GM23338 (cell line): ENCODE measurements at regions not wholly inside any gene's neighbourhood (a gene's known extent, or its start where the extent isn't known, plus 50 kb on each side); places are given as distances from the start of the nearest gene placed in this dataset.

Source experiments
- ATAC-seq: fragments of 200-7000 bp; cut with Tn5 transposase; 3 replicates; pipeline ENCODE4 v1.9.1; 2020
- DNase-seq: peaks from one replicate; pipeline ENCODE4 v3.0.0-alpha.2; 2015; ENCODE audit warnings: low spot score
- H2AFZ ChIP-seq: fragments of 200-600 bp; sonication (generic); 2 replicates; pipeline ENCODE4 v1.8.0; 2016; ENCODE audit warnings: antibody characterized with exemption, mild to moderate bottlenecking, moderate library complexity
- H3F3A ChIP-seq: fragments of 200-600 bp; sonication (generic); replicated peaks from 2 replicates; pipeline ENCODE4 v1.8.0; 2017; ENCODE audit warnings: antibody characterized with exemption, mixed run types, low read depth
- H3K27ac ChIP-seq: fragments of 200-600 bp; sonication (generic); 2 replicates; pipeline ENCODE4 v1.6.1; 2016; ENCODE audit warnings: low read depth
- H3K27me3 ChIP-seq: fragments of 200-600 bp; sonication (generic); 2 replicates; pipeline ENCODE4 v1.8.0; 2016; ENCODE audit warnings: mild to moderate bottlenecking, mixed run types, moderate library complexity; ENCODE audit not compliant: insufficient read depth
- H3K36me3 ChIP-seq: fragments of 200-600 bp; sonication (generic); 2 replicates; pipeline ENCODE4 v1.8.0; 2016; ENCODE audit warnings: mild to moderate bottlenecking; ENCODE audit not compliant: insufficient read depth
- H3K4me1 ChIP-seq: fragments of 200-600 bp; sonication (generic); 2 replicates; pipeline ENCODE4 v1.8.0; 2016; ENCODE audit warnings: mild to moderate bottlenecking, moderate library complexity; ENCODE audit not compliant: insufficient read depth
- H3K4me2 ChIP-seq: fragments of 200-600 bp; sonication (generic); 2 replicates; pipeline ENCODE4 v1.7.1; 2017; ENCODE audit warnings: mixed run types
- H3K4me3 ChIP-seq: fragments of 200-600 bp; sonication (generic); 2 replicates; pipeline ENCODE4 v1.6.1; 2016; ENCODE audit warnings: mixed run types
- H3K79me2 ChIP-seq: fragments of 200-600 bp; sonication (generic); replicated peaks from 2 replicates; pipeline ENCODE4 v1.8.0; 2017; ENCODE audit warnings: mild to moderate bottlenecking; ENCODE audit not compliant: insufficient read depth
- H3K9me2 ChIP-seq: fragments of 200-600 bp; sonication (generic); 2 replicates; pipeline ENCODE4 v1.8.0; 2017; ENCODE audit not compliant: insufficient read depth
- H4K20me1 ChIP-seq: fragments of 200-600 bp; sonication (generic); replicated peaks from 2 replicates; pipeline ENCODE4 v1.8.0; 2017; ENCODE audit warnings: mild to moderate bottlenecking; ENCODE audit not compliant: insufficient read depth
- H3K27ac Mint-ChIP-seq: 2 replicates; pipeline ENCODE4 v1.8.0; 2020; ENCODE audit warnings: inconsistent platforms, mild to moderate bottlenecking, moderate library complexity, mixed read lengths
- H3K27me3 Mint-ChIP-seq: 3 replicates; pipeline ENCODE4 v1.8.0; 2022; ENCODE audit warnings: low read depth, mild to moderate bottlenecking, moderate library complexity, mixed read lengths, inconsistent platforms; ENCODE audit not compliant: insufficient read depth, poor library complexity
- H3K36me3 Mint-ChIP-seq: 3 replicates; pipeline ENCODE4 v1.8.0; 2021; ENCODE audit warnings: low read depth, mild to moderate bottlenecking, inconsistent platforms, moderate library complexity, mixed read lengths
- H3K4me1 Mint-ChIP-seq: 3 replicates; pipeline ENCODE4 v1.8.0; 2020; ENCODE audit warnings: mild to moderate bottlenecking, inconsistent platforms, mixed read lengths
- H3K4me3 Mint-ChIP-seq: 3 replicates; pipeline ENCODE4 v1.8.0; 2021; ENCODE audit warnings: moderate library complexity, mild to moderate bottlenecking, inconsistent platforms, mixed read lengths
- H3K9me3 Mint-ChIP-seq: 3 replicates; pipeline ENCODE4 v1.8.0; 2020; ENCODE audit warnings: moderate library complexity, mild to moderate bottlenecking, inconsistent platforms, mixed read lengths
- CREB1 ChIP-seq: fragments of 250-450 bp; sonication (Bioruptor Pico); IDR thresholded peaks from 2 replicates; pipeline ENCODE4 v1.5.0; 2020; ENCODE audit warnings: low read depth, mild to moderate bottlenecking, moderate library complexity
- CTCF ChIP-seq, 2 experiments: fragments of 200-600 bp in 1 of 2; sonication (generic) in 1 of 2; conservative IDR thresholded peaks; 2 replicates each; pipeline versions ENCODE4 v1.5.1 to v1.6.1; 2016 to 2017; ENCODE audit warnings: antibody characterized with exemption in 2 of 2, low read depth in 2 of 2, mild to moderate bottlenecking in 2 of 2, moderate library complexity in 1 of 2
- EZH2 ChIP-seq: fragments of 200-600 bp; sonication (generic); IDR thresholded peaks from one replicate; pipeline ENCODE4 v1.8.0; 2017; ENCODE audit warnings: antibody characterized with exemption, mild to moderate bottlenecking, low read depth; ENCODE audit not compliant: unreplicated experiment
- EZH2phosphoT487 ChIP-seq: fragments of 200-600 bp; sonication (generic); IDR thresholded peaks from one replicate; pipeline ENCODE4 v1.8.1; 2018; ENCODE audit warnings: antibody characterized with exemption; ENCODE audit not compliant: unreplicated experiment
- JUNB ChIP-seq: IDR thresholded peaks from one replicate; pipeline ENCODE4 v1.6.1; 2016; ENCODE audit warnings: antibody characterized with exemption; ENCODE audit not compliant: unreplicated experiment
- NANOG ChIP-seq: IDR thresholded peaks from 2 replicates; pipeline ENCODE4 v1.6.1; 2016; ENCODE audit warnings: antibody characterized with exemption, borderline replicate concordance
- POLR2AphosphoS5 ChIP-seq: IDR thresholded peaks from 2 replicates; pipeline ENCODE4 v1.6.1; 2016; ENCODE audit warnings: antibody characterized with exemption, low read depth
- STAT1 ChIP-seq: IDR thresholded peaks from one replicate; pipeline ENCODE4 v1.6.1; 2016; ENCODE audit warnings: antibody characterized with exemption; ENCODE audit not compliant: unreplicated experiment
- ZNF114 ChIP-seq: fragments of 250-450 bp; sonication (Bioruptor Pico); IDR thresholded peaks from 2 replicates; pipeline ENCODE4 v1.5.0; 2020; ENCODE audit warnings: mild to moderate bottlenecking, moderate library complexity
- ZNF331 ChIP-seq: fragments of 250-450 bp; sonication (Bioruptor Pico); IDR thresholded peaks from 2 replicates; pipeline ENCODE4 v1.5.0; 2020; ENCODE audit warnings: low read depth, mild to moderate bottlenecking, moderate library complexity
- TF ChIP-seq, protein P1 (sequence below): fragments of 250-450 bp; sonication (Bioruptor Pico); IDR thresholded peaks from 2 replicates; pipeline ENCODE4 v1.5.0; 2020; ENCODE audit warnings: mild to moderate bottlenecking, moderate library complexity
- TF ChIP-seq, protein P2 (sequence below): IDR thresholded peaks from 2 replicates; pipeline ENCODE4 v1.6.1; 2016; ENCODE audit warnings: antibody characterized with exemption
- TF ChIP-seq, protein P3 (sequence below): IDR thresholded peaks from one replicate; pipeline ENCODE4 v1.6.1; 2018; ENCODE audit warnings: antibody characterized with exemption; ENCODE audit not compliant: unreplicated experiment

DNA sequence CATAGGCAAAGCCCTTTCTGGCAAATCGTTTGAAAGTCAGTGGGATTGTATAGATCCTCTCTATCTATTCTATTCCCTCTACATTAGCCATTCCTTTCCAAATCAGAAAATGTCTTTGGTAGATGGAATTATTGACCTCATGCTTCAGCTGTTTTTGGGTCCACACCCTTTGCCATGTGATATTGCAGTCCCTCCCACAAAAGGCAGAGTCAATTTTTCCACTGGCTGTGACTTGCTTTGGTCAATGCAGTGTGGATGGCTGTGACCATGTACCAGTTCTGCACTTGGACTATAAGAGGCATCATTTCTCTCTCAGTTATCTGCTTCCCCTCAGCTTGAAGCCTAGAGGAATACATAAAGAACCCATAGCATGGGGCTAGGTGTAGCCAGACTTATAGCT lies 332.9 kb downstream of the PTEN start:
- DNase-seq: no peak
- H3K9me3 Mint-ChIP-seq: no peaks in the 10 kb centered on the region
- H4K20me1 ChIP-seq: no peaks in the 10 kb centered on the region
- H3K27me3 Mint-ChIP-seq: no peaks in the 10 kb centered on the region
- no peak overlapping the region for H2AFZ ChIP-seq
- no peaks in the 10 kb centered on the region for H3K79me2 ChIP-seq
- no peaks in the 10 kb centered on the region for H3K4me1 ChIP-seq
- H3F3A ChIP-seq: no peaks in the 10 kb centered on the region
- no peak overlapping the region for H3K4me2 ChIP-seq
- H3K27ac ChIP-seq: no peak overlapping the region
- no peaks in the 10 kb centered on the region for H3K36me3 Mint-ChIP-seq
- no peaks in the 10 kb centered on the region for H3K36me3 ChIP-seq
- no peak for TF ChIP-seq ZNF331 (CRISPR knock-in tag)
- TF ChIP-seq EZH2: no peak
- no peak for TF ChIP-seq CREB1 (CRISPR knock-in tag)
- TF ChIP-seq JUNB: no peak
- TF ChIP-seq, protein P1, sequence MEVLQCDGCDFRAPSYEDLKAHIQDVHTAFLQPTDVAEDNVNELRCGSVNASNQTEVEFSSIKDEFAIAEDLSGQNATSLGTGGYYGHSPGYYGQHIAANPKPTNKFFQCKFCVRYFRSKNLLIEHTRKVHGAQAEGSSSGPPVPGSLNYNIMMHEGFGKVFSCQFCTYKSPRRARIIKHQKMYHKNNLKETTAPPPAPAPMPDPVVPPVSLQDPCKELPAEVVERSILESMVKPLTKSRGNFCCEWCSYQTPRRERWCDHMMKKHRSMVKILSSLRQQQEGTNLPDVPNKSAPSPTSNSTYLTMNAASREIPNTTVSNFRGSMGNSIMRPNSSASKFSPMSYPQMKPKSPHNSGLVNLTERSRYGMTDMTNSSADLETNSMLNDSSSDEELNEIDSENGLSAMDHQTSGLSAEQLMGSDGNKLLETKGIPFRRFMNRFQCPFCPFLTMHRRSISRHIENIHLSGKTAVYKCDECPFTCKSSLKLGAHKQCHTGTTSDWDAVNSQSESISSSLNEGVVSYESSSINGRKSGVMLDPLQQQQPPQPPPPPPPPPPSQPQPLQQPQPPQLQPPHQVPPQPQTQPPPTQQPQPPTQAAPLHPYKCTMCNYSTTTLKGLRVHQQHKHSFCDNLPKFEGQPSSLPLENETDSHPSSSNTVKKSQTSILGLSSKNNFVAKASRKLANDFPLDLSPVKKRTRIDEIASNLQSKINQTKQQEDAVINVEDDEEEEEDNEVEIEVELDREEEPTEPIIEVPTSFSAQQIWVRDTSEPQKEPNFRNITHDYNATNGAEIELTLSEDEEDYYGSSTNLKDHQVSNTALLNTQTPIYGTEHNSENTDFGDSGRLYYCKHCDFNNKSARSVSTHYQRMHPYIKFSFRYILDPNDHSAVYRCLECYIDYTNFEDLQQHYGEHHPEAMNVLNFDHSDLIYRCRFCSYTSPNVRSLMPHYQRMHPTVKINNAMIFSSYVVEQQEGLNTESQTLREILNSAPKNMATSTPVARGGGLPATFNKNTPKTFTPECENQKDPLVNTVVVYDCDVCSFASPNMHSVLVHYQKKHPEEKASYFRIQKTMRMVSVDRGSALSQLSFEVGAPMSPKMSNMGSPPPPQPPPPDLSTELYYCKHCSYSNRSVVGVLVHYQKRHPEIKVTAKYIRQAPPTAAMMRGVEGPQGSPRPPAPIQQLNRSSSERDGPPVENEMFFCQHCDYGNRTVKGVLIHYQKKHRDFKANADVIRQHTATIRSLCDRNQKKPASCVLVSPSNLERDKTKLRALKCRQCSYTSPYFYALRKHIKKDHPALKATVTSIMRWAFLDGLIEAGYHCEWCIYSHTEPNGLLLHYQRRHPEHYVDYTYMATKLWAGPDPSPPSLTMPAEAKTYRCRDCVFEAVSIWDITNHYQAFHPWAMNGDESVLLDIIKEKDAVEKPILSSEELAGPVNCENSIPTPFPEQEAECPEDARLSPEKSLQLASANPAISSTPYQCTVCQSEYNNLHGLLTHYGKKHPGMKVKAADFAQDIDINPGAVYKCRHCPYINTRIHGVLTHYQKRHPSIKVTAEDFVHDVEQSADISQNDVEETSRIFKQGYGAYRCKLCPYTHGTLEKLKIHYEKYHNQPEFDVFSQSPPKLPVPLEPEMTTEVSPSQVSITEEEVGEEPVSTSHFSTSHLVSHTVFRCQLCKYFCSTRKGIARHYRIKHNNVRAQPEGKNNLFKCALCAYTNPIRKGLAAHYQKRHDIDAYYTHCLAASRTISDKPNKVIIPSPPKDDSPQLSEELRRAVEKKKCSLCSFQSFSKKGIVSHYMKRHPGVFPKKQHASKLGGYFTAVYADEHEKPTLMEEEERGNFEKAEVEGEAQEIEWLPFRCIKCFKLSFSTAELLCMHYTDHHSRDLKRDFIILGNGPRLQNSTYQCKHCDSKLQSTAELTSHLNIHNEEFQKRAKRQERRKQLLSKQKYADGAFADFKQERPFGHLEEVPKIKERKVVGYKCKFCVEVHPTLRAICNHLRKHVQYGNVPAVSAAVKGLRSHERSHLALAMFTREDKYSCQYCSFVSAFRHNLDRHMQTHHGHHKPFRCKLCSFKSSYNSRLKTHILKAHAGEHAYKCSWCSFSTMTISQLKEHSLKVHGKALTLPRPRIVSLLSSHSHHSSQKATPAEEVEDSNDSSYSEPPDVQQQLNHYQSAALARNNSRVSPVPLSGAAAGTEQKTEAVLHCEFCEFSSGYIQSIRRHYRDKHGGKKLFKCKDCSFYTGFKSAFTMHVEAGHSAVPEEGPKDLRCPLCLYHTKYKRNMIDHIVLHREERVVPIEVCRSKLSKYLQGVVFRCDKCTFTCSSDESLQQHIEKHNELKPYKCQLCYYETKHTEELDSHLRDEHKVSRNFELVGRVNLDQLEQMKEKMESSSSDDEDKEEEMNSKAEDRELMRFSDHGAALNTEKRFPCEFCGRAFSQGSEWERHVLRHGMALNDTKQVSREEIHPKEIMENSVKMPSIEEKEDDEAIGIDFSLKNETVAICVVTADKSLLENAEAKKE (CRISPR knock-in tag): no peak
- no peak for TF ChIP-seq POLR2AphosphoS5
- TF ChIP-seq, protein P2, sequence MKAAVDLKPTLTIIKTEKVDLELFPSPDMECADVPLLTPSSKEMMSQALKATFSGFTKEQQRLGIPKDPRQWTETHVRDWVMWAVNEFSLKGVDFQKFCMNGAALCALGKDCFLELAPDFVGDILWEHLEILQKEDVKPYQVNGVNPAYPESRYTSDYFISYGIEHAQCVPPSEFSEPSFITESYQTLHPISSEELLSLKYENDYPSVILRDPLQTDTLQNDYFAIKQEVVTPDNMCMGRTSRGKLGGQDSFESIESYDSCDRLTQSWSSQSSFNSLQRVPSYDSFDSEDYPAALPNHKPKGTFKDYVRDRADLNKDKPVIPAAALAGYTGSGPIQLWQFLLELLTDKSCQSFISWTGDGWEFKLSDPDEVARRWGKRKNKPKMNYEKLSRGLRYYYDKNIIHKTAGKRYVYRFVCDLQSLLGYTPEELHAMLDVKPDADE: no peak
- no peak for TF ChIP-seq EZH2phosphoT487
- no peak for TF ChIP-seq CTCF (conservative IDR thresholded peaks at IDR 0.05; ENCODE audit: low read depth in 2 of 2)
- TF ChIP-seq ZNF114 (CRISPR knock-in tag): no peak
- TF ChIP-seq, protein P3, sequence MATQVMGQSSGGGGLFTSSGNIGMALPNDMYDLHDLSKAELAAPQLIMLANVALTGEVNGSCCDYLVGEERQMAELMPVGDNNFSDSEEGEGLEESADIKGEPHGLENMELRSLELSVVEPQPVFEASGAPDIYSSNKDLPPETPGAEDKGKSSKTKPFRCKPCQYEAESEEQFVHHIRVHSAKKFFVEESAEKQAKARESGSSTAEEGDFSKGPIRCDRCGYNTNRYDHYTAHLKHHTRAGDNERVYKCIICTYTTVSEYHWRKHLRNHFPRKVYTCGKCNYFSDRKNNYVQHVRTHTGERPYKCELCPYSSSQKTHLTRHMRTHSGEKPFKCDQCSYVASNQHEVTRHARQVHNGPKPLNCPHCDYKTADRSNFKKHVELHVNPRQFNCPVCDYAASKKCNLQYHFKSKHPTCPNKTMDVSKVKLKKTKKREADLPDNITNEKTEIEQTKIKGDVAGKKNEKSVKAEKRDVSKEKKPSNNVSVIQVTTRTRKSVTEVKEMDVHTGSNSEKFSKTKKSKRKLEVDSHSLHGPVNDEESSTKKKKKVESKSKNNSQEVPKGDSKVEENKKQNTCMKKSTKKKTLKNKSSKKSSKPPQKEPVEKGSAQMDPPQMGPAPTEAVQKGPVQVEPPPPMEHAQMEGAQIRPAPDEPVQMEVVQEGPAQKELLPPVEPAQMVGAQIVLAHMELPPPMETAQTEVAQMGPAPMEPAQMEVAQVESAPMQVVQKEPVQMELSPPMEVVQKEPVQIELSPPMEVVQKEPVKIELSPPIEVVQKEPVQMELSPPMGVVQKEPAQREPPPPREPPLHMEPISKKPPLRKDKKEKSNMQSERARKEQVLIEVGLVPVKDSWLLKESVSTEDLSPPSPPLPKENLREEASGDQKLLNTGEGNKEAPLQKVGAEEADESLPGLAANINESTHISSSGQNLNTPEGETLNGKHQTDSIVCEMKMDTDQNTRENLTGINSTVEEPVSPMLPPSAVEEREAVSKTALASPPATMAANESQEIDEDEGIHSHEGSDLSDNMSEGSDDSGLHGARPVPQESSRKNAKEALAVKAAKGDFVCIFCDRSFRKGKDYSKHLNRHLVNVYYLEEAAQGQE: no peak
- no peak for TF ChIP-seq STAT1
- TF ChIP-seq NANOG: no peak
- H3K4me3 ChIP-seq: no peak overlapping the region
- no peak for ATAC-seq
- peaks cover 8% of the 10 kb centered on the region; the same call in 2 of the 3 replicates for H3K4me1 Mint-ChIP-seq
- H3K27ac Mint-ChIP-seq: no peak overlapping the region
- H3K9me2 ChIP-seq: peaks cover 22% of the 10 kb centered on the region
- H3K27me3 ChIP-seq: no peaks in the 10 kb centered on the region
- H3K4me3 Mint-ChIP-seq: no peak overlapping the region
